ENCODE measurements at regions not wholly inside any gene's neighbourhood (a gene's known extent, or its start where the extent isn't known, plus 50 kb on each side); places are given as distances from the start of the nearest gene placed in this dataset.

DNA sequence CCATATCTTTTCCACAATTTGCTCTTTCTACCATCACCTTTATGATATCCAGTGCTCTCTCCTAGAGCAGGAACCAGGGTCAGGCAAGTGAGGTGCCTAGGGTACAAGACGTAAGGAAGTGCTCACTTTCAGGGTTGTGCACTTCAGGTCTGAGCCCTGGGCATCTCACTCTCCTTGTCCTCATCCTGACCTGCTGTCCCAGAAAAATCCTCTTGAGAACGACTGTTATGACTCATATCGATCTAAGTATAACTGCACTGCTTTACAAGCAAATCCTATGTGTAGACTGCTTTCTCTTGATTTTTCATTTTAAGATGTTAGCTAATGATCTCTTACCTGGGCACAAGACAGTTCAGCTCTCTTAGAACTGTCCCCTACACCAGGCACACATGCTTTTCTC lies 100.1 kb downstream of the TMEM100 start:
- no peak overlapping the region for H3K27ac ChIP-seq

DNA sequence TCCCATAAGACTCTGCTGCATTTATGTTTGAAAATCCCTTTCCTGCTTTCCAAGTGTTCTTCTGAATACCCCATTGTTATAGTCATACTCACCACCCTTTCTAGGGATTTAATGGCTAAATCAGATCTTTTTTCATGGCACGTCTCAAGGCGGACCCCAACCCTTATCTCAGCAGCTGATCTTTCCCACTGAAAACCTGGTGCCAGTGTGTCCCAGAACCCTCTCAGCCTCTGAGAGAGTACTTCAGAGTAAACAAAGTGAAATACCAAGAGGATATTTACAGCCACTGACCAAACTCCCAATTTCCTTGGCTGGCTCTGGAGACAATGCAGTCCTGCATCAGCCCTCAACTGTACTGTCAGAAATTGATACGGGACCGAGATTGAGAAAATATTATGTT lies 101.7 kb downstream of the TMEM100 start:
- no peak for TF ChIP-seq ZFX (IDR thresholded peaks at IDR 0.05; ENCODE audit: borderline replicate concordance)
- TF ChIP-seq, protein P1, sequence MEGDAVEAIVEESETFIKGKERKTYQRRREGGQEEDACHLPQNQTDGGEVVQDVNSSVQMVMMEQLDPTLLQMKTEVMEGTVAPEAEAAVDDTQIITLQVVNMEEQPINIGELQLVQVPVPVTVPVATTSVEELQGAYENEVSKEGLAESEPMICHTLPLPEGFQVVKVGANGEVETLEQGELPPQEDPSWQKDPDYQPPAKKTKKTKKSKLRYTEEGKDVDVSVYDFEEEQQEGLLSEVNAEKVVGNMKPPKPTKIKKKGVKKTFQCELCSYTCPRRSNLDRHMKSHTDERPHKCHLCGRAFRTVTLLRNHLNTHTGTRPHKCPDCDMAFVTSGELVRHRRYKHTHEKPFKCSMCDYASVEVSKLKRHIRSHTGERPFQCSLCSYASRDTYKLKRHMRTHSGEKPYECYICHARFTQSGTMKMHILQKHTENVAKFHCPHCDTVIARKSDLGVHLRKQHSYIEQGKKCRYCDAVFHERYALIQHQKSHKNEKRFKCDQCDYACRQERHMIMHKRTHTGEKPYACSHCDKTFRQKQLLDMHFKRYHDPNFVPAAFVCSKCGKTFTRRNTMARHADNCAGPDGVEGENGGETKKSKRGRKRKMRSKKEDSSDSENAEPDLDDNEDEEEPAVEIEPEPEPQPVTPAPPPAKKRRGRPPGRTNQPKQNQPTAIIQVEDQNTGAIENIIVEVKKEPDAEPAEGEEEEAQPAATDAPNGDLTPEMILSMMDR (IDR thresholded peaks at IDR 0.05) = no peak
- H3K27ac ChIP-seq = no peak overlapping the region

More for the DNA sequence above, 100.1 kb downstream of the TMEM100 start:
- no peak for TF ChIP-seq ZFX (IDR thresholded peaks at IDR 0.05; ENCODE audit: borderline replicate concordance)
- TF ChIP-seq, protein P1 (IDR thresholded peaks at IDR 0.05) = no peak

GRCh38 chr17:55620023-55620422 lies 102.6 kb downstream of the TMEM100 start:
- TF ChIP-seq ZFX (IDR thresholded peaks at IDR 0.05; ENCODE audit: borderline replicate concordance) = no peak
- TF ChIP-seq, protein P1 (IDR thresholded peaks at IDR 0.05) = no peak
- H3K27ac ChIP-seq = no peak overlapping the region

GRCh38 chr17:55617441-55617840 lies 105.2 kb downstream of the TMEM100 start:
- TF ChIP-seq ZFX (IDR thresholded peaks at IDR 0.05; ENCODE audit: borderline replicate concordance) = no peak
- TF ChIP-seq, protein P1 (IDR thresholded peaks at IDR 0.05) = no peak
- H3K27ac ChIP-seq = no peak overlapping the region

DNA sequence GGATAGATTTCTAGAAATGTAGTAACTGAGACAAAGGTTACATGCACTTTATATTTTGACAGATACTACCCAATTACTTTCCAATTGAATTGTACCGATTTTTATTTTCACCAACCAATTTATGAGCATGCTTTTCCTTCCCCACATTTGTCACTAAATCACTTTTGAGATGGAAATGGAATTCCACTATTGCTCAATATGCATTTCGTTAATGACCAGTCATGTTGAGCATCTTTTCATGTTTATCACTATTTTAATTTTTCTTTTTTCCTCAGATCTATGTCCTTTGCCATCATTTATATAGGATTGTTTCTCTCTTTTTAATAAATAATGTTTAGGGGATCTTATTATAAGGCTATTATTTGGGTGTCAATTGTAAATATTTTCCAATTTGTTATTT lies 102.8 kb upstream of the SMIM36 start:
- TF ChIP-seq, protein P1 (IDR thresholded peaks at IDR 0.05) = no peak
- TF ChIP-seq ZFX (IDR thresholded peaks at IDR 0.05; ENCODE audit: borderline replicate concordance) = no peak
- no peak overlapping the region for H3K27ac ChIP-seq

GRCh38 chr17:55612691-55613141 lies 101.5 kb upstream of the SMIM36 start:
- H3K27ac ChIP-seq = no peak overlapping the region

GRCh38 chr17:55607731-55608341 lies 96.6 kb upstream of the SMIM36 start:
- TF ChIP-seq ZFX (IDR thresholded peaks at IDR 0.05; ENCODE audit: borderline replicate concordance) = no peak
- TF ChIP-seq, protein P1 (IDR thresholded peaks at IDR 0.05) = no peak

More at GRCh38 chr17:55612691-55613141, 101.5 kb upstream of the SMIM36 start:
- no peak for TF ChIP-seq ZFX (IDR thresholded peaks at IDR 0.05; ENCODE audit: borderline replicate concordance)
- TF ChIP-seq, protein P1 (IDR thresholded peaks at IDR 0.05) = no peak

More at GRCh38 chr17:55607731-55608341, 96.6 kb upstream of the SMIM36 start:
- no peak overlapping the region for H3K27ac ChIP-seq
